HCEC 1CT (cell line): ENCODE measurements at regions not wholly inside any gene's neighbourhood (a gene's known extent, or its start where the extent isn't known, plus 50 kb on each side); places are given as distances from the start of the nearest gene placed in this dataset.

Source experiments
- DNase-seq: peaks from one replicate; pipeline ENCODE4 v3.0.0-alpha.2; 2017

- DNase-seq: no peak
These were observed 431.2 kb downstream of the GPM6A start for GRCh38 chr4:175380841-175381240.

GRCh38 chr4:175385797-175386196, 426.3 kb downstream of the GPM6A start:
- DNase-seq: no peak

GRCh38 chr4:175386776-175387507, 425.1 kb downstream of the GPM6A start:
- DNase-seq: no peak

GRCh38 chr4:175394208-175394607, 417.9 kb downstream of the GPM6A start:
- DNase-seq: no peak

- DNase-seq: no peak
These were observed 406.1 kb downstream of the GPM6A start for GRCh38 chr4:175405961-175406360.

- no peak for DNase-seq
These were observed 404.1 kb downstream of the GPM6A start for GRCh38 chr4:175407926-175408325.

- no peak for DNase-seq
These were observed 400.8 kb downstream of the GPM6A start for GRCh38 chr4:175411251-175411650.

- DNase-seq: peak; percentile 80
These were observed 399.9 kb downstream of the GPM6A start for GRCh38 chr4:175412161-175412560.

- peak; percentile 71 for DNase-seq
These were observed 399.3 kb downstream of the GPM6A start for GRCh38 chr4:175412746-175413145.

GRCh38 chr4:175413561-175413960, 398.5 kb downstream of the GPM6A start:
- DNase-seq: no peak

GRCh38 chr4:175414602-175415001, 397.5 kb downstream of the GPM6A start:
- no peak for DNase-seq

GRCh38 chr4:175418516-175418915, 393.5 kb downstream of the GPM6A start:
- no peak for DNase-seq

GRCh38 chr4:175419236-175419718, 392.8 kb downstream of the GPM6A start:
- peak; percentile 92 for DNase-seq

GRCh38 chr4:175421506-175421905, 390.6 kb downstream of the GPM6A start:
- peak; percentile 76 for DNase-seq

- peak; percentile 55 for DNase-seq
These were observed 389.7 kb downstream of the GPM6A start for GRCh38 chr4:175422331-175422730.

- DNase-seq: no peak
These were observed 388.0 kb downstream of the GPM6A start for GRCh38 chr4:175424111-175424510.

GRCh38 chr4:175427751-175428150, 384.3 kb downstream of the GPM6A start:
- no peak for DNase-seq

- no peak for DNase-seq
These were observed 380.4 kb downstream of the GPM6A start for GRCh38 chr4:175431694-175432093.

- peak; percentile 42 for DNase-seq
These were observed 376.7 kb downstream of the GPM6A start for GRCh38 chr4:175435381-175435783.

GRCh38 chr4:175436196-175436595, 375.9 kb downstream of the GPM6A start:
- DNase-seq: no peak

- no peak for DNase-seq
These were observed 371.3 kb downstream of the GPM6A start for GRCh38 chr4:175440786-175441185.

- no peak for DNase-seq
These were observed 370.8 kb downstream of the GPM6A start for GRCh38 chr4:175441256-175441655.

GRCh38 chr4:175443547-175443946, 368.5 kb downstream of the GPM6A start:
- peak; percentile 2 for DNase-seq

- no peak for DNase-seq
These were observed 367.6 kb downstream of the GPM6A start for GRCh38 chr4:175444512-175444911.

GRCh38 chr4:175447016-175447415, 365.0 kb downstream of the GPM6A start:
- no peak for DNase-seq
